ENCODE measurements at regions not wholly inside any gene's neighbourhood (a gene's known extent, or its start where the extent isn't known, plus 50 kb on each side); places are given as distances from the start of the nearest gene placed in this dataset.

- no peak for DNase-seq
These were observed 131.4 kb downstream of the BBS10 start for GRCh38 chr12:76216585-76217472.

GRCh38 chr12:76208129-76208528 lies 123.6 kb upstream of the NAP1L1 start:
- DNase-seq, result no peak

GRCh38 chr12:76206677-76207072 lies 122.2 kb upstream of the NAP1L1 start:
- DNase-seq, result no peak

DNA sequence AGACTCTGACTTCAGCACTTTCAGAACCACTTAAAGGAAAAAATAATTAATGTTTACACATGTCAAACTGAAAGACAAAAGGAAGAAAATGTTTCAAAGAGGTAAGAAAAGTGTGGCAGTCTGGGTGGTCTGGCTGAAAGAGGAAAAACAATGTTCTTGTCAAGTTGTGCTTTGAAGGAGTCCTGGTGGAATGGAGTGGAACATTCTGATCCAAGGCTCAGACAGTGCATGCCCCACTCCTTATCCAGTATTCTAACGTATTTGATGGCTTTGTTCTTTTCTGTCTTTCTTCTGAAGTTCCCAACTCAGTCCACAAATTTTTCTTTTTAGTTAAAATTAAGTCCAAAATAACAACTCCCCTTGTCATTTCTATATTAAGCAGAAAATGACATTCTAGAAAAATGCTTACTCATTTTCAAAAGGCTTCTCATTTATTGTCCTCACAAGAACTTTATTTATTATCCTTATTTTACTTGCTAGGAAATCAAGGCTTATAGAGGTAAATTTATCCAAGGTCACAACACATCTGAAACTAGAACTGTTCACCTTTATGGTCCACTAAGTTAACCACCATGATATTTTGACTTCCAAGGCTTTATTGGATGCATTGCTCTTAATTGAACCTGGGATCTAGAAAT lies 121.7 kb upstream of the NAP1L1 start:
- DNase-seq, result no peak

DNA sequence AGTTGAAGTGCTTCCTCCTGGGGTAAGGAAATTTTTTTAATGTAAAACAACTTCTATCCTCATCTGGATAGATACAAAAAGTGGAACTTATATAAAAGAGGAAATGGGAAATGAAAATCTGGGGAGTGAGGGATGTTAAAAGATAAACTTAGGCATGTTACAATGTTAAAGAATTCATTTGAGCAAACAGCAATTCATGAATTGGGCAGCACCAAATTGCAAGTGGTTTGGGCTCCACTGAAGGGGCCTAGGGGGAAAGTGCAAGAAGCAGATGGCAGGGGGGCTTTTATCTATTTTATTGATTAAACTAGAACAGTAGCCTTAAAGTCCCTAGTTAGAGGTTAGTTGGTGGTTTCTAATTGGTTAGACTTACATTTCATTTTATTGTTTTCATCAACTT lies 118.1 kb upstream of the NAP1L1 start:
- no peak for DNase-seq

GRCh38 chr12:76201758-76202157 lies 117.3 kb upstream of the NAP1L1 start:
- DNase-seq, result no peak

DNA sequence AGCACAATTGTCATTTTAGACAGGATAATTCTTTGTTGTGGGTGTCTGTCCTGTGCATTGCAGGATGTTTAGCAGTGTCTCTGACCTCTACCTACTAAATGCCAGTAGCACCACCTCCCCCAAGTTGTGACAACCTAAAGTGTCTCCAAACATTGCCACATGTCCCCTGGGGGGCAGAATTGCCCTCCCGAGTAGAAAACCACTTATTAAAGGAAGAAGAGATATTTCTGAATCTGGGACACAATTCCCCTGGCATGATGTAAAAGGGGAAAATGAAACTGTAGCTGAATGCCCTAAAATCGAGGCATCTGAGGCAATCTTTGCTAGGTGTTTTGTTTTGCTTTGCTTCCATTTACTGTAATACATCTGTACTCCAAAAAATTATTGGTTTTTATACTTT lies 116.8 kb upstream of the NAP1L1 start:
- no peak for DNase-seq

- no peak for DNase-seq
These were observed 115.3 kb upstream of the NAP1L1 start for GRCh38 chr12:76199808-76200207.

DNA sequence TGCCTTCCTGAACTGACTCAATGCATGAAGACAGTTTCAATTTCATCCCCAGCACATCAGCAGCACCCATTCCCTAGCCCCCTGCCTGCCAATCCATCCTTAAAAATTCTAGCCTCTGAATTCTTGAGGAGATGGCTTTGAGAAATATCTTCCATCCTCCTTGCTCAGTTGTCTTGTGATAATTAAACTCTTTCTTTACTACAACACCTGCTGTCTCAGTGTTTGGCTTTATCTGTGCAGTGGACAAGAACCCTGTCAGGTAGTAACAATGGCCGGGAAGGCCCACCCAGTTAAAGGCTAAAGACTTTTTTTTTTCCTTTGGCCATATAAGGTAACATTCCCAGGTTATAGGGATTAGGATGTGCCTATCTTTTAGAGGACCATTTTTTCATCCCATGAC lies 114.4 kb upstream of the NAP1L1 start:
- DNase-seq, result no peak

GRCh38 chr12:76197283-76197682 lies 112.8 kb upstream of the NAP1L1 start:
- DNase-seq, result no peak

DNA sequence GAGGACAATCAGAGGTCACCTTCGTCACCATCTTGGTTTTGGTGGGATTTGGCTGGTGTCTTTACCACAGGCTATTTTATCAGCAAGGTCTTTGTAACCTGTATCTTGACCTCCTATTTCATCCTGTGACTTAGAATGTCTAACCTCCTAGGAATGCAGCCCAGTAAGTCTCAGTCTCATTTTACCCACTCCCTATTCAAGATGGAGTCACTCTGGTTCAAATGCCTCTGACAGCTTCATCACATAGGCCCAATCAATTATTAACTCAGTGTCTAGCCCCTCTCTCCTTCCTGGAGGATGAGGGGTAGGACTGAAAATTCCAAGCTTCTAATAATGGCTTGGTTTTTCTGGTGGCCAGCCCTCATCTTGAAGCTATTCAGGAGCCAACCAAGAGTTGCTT lies 111.4 kb upstream of the NAP1L1 start:
- DNase-seq, result no peak

DNA sequence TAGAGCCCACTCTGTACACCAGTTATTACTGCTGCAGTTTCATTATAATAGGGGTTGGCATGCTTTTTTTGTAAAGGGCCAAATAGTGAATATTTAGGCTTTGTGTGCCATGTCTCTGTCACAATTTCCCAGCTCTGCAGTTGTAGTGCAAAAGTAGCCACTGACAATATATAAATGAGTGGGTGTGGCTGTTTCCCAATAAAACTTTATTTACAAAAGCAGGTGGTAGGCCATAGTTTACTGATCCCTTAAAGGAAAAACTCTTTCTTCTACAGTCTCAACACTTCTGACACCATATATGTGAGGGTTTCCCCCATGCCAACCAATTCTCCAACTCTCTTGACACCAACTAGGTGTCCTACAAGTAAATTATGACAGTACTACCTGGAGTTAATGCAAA lies 110.2 kb upstream of the NAP1L1 start:
- DNase-seq, result no peak

DNA sequence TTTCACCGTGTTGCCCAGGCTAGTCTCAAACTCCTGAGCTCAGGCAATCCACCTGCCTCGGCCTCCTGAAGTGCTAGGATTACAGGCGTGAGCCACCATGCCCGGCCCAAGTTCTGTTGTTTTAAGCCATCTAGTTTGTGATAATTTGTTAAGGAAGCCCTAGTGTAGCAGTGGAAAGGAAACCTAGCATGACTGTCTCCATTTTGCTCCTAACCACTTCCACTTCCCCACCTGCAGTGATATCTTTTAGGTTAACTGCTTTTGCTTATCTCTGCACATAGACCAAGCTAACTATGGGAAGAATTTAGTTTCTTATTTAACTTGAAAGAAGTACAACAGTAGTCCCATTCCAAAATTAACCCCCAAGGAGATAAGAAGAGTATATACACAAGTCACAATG lies 109.5 kb upstream of the NAP1L1 start:
- no peak for DNase-seq

GRCh38 chr12:76192416-76192815 lies 107.9 kb upstream of the NAP1L1 start:
- no peak for DNase-seq

DNA sequence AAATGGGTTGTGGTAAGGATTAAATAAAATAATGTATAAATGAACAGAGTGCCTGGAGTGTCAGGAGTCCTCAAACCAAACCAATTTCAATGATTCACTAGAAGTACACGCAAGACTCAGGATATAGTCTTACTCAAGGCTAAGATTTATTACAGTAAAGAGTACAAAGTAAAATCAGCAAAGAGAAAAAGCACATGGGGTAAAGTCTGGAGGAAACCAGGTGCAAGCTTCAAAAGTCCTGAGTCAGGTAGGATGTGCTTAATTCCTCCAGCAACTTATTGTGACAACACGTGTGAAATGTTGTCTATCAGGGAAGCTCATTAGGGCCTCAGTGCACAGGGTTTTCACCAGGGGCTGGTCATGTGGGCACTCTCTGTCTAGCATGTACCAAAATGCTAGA lies 105.8 kb upstream of the NAP1L1 start:
- DNase-seq, result no peak

DNA sequence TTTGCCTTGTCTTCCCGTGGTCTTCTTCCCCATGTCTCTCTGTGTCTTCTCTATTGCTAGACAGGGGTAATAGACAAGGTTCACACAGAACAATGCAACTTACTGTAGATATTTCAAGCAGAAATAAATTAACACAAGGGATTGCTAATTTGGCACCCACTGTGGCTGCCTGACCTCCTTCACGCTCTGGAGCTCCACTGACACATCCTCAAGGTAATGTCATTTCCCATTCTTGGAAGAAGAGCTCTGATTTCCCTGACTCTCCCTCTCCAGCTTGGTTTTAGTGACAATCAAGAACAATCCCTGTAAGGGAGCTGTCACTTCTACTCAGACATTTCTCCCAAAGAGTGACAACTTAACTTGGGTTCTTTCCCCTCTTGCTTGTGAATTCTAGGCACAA lies 105.4 kb upstream of the NAP1L1 start:
- no peak for DNase-seq

DNA sequence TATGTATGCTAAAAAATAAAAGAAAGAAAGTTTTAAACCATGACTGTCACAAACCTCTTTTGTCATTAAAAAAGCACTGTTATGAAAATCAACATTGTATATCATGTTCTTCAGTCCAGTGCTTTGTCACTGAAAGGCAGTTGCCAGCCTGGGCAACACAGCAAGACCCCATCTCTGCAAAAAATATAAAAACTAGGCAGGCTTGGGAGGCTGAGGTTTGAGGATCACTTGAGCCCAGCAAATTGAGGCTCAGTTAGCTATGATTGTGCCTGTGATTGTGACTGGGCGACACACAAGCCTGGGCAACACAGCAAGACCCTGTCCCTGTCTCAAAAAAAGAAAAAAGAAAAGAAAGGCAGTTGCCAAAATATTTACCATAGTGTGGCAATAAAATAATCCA lies 102.7 kb upstream of the NAP1L1 start:
- no peak for DNase-seq

DNA sequence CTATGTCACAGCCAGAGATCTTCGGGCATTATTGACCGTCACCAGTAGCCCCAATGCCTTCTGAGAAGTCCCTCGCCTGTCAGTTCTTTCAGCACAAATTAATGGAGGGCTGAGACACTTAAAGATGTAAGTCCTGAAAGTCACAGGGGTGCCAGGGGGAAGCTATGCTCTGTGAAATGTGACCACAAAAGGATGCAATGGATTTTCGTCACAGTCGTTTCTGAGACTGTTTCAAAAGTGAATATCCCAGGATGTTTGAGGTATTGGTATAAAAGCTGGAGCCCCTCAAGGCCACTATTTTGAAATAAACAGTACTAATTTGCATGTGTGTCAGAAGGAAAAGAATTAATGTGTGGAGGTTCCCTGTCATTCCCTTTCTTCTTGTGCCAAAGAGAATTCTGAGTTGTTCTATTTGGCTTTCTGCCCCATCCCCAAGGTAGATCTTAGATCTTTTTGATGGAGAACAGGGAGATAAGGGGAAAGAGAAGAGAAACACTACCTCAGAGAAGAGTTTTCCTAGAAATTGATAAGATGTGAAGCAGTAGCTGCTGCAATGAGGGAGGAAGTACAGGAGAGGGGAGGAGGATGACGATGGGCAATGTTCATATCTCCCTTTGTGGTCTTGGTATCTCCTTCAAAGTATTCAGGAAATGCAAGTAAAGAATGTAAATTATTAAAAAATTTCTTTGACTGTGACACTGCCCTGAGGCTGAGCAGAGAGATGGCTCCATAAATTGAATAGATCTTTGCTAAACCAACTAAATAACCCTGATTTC lies 101.8 kb upstream of the NAP1L1 start:
- no peak for DNase-seq

DNA sequence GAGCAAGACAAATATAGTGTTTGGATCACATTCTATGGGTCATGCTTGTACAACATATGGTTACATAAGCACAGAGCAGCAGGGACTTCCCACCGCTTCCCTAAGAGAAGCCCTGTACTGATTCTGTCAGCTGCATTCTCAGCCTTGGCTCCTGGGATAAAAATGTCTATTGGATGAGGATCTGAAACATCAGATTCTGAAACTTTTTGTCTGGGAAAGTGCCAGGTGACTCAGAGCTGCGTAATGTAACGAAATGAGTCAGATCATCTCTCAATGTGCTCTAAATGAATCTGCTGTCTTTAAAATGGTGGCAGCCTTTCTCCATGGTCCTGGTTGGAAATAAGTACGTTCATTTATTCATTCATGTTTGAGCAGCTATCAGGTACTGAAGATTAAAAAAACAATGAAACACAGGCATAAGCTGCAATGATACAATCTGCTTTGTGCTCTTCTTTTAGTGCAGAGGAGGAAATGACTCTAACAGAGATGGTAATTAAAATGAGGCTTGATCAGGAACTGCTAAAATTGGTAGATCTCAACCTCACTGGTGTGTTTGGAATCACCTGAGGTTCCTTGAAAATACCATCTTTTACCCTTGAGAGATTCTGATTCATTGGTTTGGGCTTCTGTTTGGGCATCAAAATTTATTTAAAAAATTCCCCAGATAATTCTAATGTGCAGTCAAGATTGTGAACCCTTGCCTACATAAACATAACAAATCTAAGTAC lies 99.1 kb upstream of the NAP1L1 start:
- no peak for DNase-seq

DNA sequence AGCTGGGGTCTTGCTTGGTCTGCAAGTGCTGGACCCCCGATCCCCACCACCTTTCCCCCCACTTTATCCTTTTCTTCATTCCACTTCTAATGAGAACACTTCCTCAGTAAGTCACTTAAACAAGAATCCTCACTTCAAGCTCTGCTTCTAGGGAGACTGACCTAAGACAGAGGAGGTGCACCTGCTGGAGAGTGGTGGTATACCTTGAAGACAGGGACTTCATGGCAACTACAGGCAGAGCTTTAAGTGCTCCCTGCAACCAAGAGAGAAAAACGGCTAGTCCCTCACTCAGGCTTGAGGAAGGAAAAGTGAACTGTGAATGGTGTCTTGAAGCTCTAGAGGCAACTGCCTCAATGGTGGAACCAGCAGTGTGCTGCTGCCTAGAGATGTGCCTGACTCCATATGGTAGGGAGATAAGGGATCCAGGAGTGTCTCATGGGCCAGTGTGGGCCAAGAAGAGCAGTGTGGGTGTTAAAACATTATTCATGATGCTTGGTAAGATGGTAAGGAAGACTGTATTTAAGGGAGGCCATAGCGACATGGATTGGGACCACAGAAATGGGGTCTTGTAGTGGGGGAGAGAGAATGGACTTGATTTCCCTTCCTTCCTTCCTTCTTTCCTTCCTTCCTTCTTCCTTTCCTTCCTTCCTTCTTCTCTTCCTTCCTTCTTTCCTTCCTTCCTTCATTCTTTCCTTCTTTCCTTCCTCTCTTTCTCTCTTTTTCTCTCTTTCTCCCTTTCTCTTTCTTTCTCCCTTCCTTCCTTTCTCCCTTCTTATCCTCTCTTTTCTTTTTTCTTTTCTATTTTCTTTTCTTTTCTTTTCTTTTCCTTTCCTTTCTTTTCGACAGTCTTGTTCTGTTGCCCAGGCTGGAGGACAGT lies 96.2 kb upstream of the NAP1L1 start:
- DNase-seq, result no peak

- no peak for DNase-seq
These were observed 94.0 kb upstream of the NAP1L1 start for GRCh38 chr12:76178452-76178851.

DNA sequence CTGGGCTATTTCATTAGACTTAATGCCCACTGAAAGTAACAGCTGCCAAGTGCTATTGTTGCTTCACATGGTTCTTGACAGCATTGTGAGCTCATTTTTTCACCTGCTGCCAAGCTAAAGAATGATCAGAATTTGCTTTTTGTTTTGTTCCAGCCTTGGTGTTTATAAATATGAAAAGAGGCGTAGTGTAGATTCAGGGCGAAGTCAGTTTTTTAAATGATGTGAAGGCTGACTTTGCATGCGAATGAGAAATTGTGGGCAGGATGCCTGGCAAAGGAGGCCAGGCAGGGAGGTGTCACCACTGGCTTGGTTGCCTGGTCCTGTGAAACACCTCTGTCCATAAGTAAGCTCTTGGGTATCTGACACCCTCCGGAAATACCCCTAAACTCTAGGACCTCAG lies 93.3 kb upstream of the NAP1L1 start:
- no peak for DNase-seq
